ENCODE measurements at regions not wholly inside any gene's neighbourhood (a gene's known extent, or its start where the extent isn't known, plus 50 kb on each side); places are given as distances from the start of the nearest gene placed in this dataset.

- no peak for ATAC-seq
- intact Hi-C loops (cut with micrococcal nuclease; ENCODE audit: unreplicated experiment), result no loop called here
- CTCF ChIA-PET, result no interaction called here
- no peak for TF ChIP-seq SIN3A (IDR thresholded peaks at IDR 0.05; ENCODE audit: low read depth, low read length)
- TF ChIP-seq ZZZ3 (IDR thresholded peaks at IDR 0.05; ENCODE audit: control insufficient read depth, insufficient read length, low read depth), result no peak
- no peak for TF ChIP-seq TCF7 (IDR thresholded peaks at IDR 0.05; ENCODE audit: borderline replicate concordance)
- no peak for TF ChIP-seq KLF5 (IDR thresholded peaks at IDR 0.05; ENCODE audit: partially characterized antibody)
- no peak for TF ChIP-seq SIX5 (IDR thresholded peaks at IDR 0.05; ENCODE audit: low read depth, low read length, severe bottlenecking)
- TF ChIP-seq KDM1A (IDR thresholded peaks at IDR 0.05; ENCODE audit: borderline replicate concordance), result no peak
- TF ChIP-seq ZBTB33 (IDR thresholded peaks at IDR 0.05), result no peak
- no peak for TF ChIP-seq PML (IDR thresholded peaks at IDR 0.05; ENCODE audit: low read length)
- TF ChIP-seq SMAD5 (IDR thresholded peaks at IDR 0.05; ENCODE audit: low read depth), result no peak
- TF ChIP-seq RELA (IDR thresholded peaks at IDR 0.05; ENCODE audit: borderline replicate concordance, partially characterized antibody), result no peak
- TF ChIP-seq BHLHE40 (IDR thresholded peaks at IDR 0.05; ENCODE audit: borderline replicate concordance in 1 of 2, low read depth in 2 of 2, low read length in 1 of 2), result no peak
- TF ChIP-seq BCLAF1 (IDR thresholded peaks at IDR 0.05), result no peak
- TF ChIP-seq POLR2AphosphoS5 (IDR thresholded peaks at IDR 0.05; ENCODE audit: low read length), result no peak
- no peak for TF ChIP-seq YY1 (IDR thresholded peaks at IDR 0.05; ENCODE audit: low read depth, low read length)
- no peak for TF ChIP-seq SREBF2 (IDR thresholded peaks at IDR 0.05; ENCODE audit: low read length)
- TF ChIP-seq BCL11A (IDR thresholded peaks at IDR 0.05; ENCODE audit: low read depth, low read length), result no peak
- no peak for TF ChIP-seq USF1 (IDR thresholded peaks at IDR 0.05; ENCODE audit: borderline replicate concordance, extremely low read length, insufficient read depth, low read depth, low read length)
- no peak for TF ChIP-seq BACH1 (IDR thresholded peaks at IDR 0.05; ENCODE audit: borderline replicate concordance)
Measured at GRCh38 chr13:61706899-61707298, 291.2 kb upstream of the PCDH20 start.

More at GRCh38 chr13:61706899-61707298, 291.2 kb upstream of the PCDH20 start:
- no peaks in the 10 kb centered on the region for H3K79me2 ChIP-seq (ENCODE audit: control insufficient read depth, insufficient read depth, low read length)
- SMC1A ChIA-PET (ENCODE audit: uncharacterized antibody, unreplicated experiment), result interaction anchor here (0.6 kb wide), 1 partner anchor 26 kb away, joined by 3 read pairs; no protein-coding TSS in a partner anchor
- no peaks in the 10 kb centered on the region for H4K20me1 ChIP-seq (ENCODE audit: control insufficient read depth, insufficient read depth)
- H3K27ac ChIP-seq (ENCODE audit: control insufficient read depth, insufficient read depth), result no peak overlapping the region
- RAD21 ChIA-PET (ENCODE audit: unreplicated experiment), result no interaction called here
- no peaks in the 10 kb centered on the region for H3K36me3 ChIP-seq (ENCODE audit: control insufficient read depth in 2 of 2, insufficient read depth in 2 of 2, low read length in 1 of 2)
- in situ Hi-C loops (cut with MboI), result no loop called here
- no peak overlapping the region for H2AFZ ChIP-seq (ENCODE audit: control insufficient read depth, low read depth, low read length)
- no TSS peak for BruUV-seq (replicated peaks)
- H3K9me3 ChIP-seq (replicated peaks; ENCODE audit: control insufficient read depth, insufficient read depth, low read length), result no peaks in the 10 kb centered on the region
- H3K4me3 ChIP-seq, result no peak overlapping the region
- H3K27me3 ChIP-seq (replicated peaks in 1 of 2; ENCODE audit: control insufficient read depth in 2 of 2, insufficient read depth in 2 of 2, low read length in 1 of 2), result no peaks in the 10 kb centered on the region
- 0% methylated on average over 2 of the region's 2 CpGs for WGBS (ENCODE audit: insufficient coverage, insufficient replicate concordance, low lambda C conversion rate, missing lambda C conversion rate)
- FAIRE-seq (no peak), DNase-seq (ENCODE audit: low read depth, low spot score) (no peak)
- no peak overlapping the region for H3K4me2 ChIP-seq (ENCODE audit: control insufficient read depth, insufficient read depth)
- H3K4me1 ChIP-seq (ENCODE audit: control insufficient read depth, insufficient read depth, low read length), result no peaks in the 10 kb centered on the region
- H3K9ac ChIP-seq (ENCODE audit: control insufficient read depth, insufficient read depth, low read length), result no peak overlapping the region
- POLR2A ChIA-PET, result no interaction called here
